ENCODE measurements at regions not wholly inside any gene's neighbourhood (a gene's known extent, or its start where the extent isn't known, plus 50 kb on each side); places are given as distances from the start of the nearest gene placed in this dataset.

- TF ChIP-seq, protein P1, sequence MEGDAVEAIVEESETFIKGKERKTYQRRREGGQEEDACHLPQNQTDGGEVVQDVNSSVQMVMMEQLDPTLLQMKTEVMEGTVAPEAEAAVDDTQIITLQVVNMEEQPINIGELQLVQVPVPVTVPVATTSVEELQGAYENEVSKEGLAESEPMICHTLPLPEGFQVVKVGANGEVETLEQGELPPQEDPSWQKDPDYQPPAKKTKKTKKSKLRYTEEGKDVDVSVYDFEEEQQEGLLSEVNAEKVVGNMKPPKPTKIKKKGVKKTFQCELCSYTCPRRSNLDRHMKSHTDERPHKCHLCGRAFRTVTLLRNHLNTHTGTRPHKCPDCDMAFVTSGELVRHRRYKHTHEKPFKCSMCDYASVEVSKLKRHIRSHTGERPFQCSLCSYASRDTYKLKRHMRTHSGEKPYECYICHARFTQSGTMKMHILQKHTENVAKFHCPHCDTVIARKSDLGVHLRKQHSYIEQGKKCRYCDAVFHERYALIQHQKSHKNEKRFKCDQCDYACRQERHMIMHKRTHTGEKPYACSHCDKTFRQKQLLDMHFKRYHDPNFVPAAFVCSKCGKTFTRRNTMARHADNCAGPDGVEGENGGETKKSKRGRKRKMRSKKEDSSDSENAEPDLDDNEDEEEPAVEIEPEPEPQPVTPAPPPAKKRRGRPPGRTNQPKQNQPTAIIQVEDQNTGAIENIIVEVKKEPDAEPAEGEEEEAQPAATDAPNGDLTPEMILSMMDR (IDR thresholded peaks at IDR 0.05; ENCODE audit: low read depth, low read length) = no peak
- TF ChIP-seq MYC (IDR thresholded peaks at IDR 0.05; ENCODE audit: low read depth, low read length) (no peak), POLR2A (IDR thresholded peaks at IDR 0.05; ENCODE audit: extremely low read depth, insufficient read length) (no peak)
- TF ChIP-seq, protein P2, sequence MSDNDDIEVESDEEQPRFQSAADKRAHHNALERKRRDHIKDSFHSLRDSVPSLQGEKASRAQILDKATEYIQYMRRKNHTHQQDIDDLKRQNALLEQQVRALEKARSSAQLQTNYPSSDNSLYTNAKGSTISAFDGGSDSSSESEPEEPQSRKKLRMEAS (IDR thresholded peaks at IDR 0.05; ENCODE audit: low read depth, low read length) = no peak
These were observed 81.5 kb downstream of the ZNF22 start for GRCh38 chr10:45082176-45082575.

Data from NB4 (cell line).